HepG2 (cell line): ENCODE measurements at regions not wholly inside any gene's neighbourhood (a gene's known extent, or its start where the extent isn't known, plus 50 kb on each side); places are given as distances from the start of the nearest gene placed in this dataset.

Experiments used
- ATAC-seq: fragments of 200-7000 bp; cut with Tn5 transposase; 3 replicates; pipeline ENCODE4 v1.9.1; 2020; ENCODE audit warnings: mild to moderate bottlenecking, moderate library complexity
- BruUV-seq: library from RNA; stranded (reverse); fragments of 400-500 nt; replicated peaks from 2 replicates; lab custom pipeline; 2021; lab: Mats Ljungman, UMichigan
- CTCF ChIA-PET: fragments of 300-600 bp; formaldehyde crosslinking; extraction: SDS; loops from one replicate; lab custom pipeline; 2021; ENCODE audit warnings: low total read pairs, inconsistent platforms, low intra/inter-chr PET ratio; lab: Yijun Ruan, JAX
- POLR2A ChIA-PET: fragments of 350-600 bp; sonication (Branson Sonifier 250); formaldehyde crosslinking; loops from one replicate; lab custom pipeline; 2020; ENCODE audit warnings: antibody characterized with exemption, inconsistent platforms; lab: Yijun Ruan, JAX
- DNase-seq: peaks from one replicate; pipeline ENCODE4 v3.0.0-alpha.2; 2015; ENCODE audit warnings: low spot score
- FAIRE-seq: peaks from 3 replicates; lab custom pipeline; 2011; peaks lifted over from hg19 to GRCh38; lab: Jason Lieb, UNC
- H2AFZ ChIP-seq: one replicate; pipeline ENCODE4 v1.6.1; 2011; ENCODE audit warnings: low read length, inconsistent platforms
- H3K27ac ChIP-seq: fragments of 300-600 bp; 3 replicates; pipeline ENCODE4 v1.8.0; 2011; ENCODE audit warnings: mixed run types, mild to moderate bottlenecking, mixed read lengths, low read length, inconsistent platforms; ENCODE audit not compliant: insufficient read depth; ENCODE audit errors: extremely low read length
- H3K27me3 ChIP-seq, 2 experiments: fragments of 200-600 bp in 1 of 2; 2 replicates in 1 of 2; 3 replicates in 1 of 2; pipeline versions ENCODE4 v1.6.0 to v1.8.0; 2011; ENCODE audit warnings: low read length in 2 of 2, mild to moderate bottlenecking in 2 of 2, moderate library complexity in 2 of 2, inconsistent platforms in 1 of 2; ENCODE audit not compliant: insufficient read depth in 2 of 2, control insufficient read depth in 1 of 2
- H3K36me3 ChIP-seq, 2 experiments: fragments of 200-600 bp in 1 of 2; replicated peaks in 1 of 2; 2 replicates in 1 of 2; 3 replicates in 1 of 2; pipeline versions ENCODE4 v1.5.1 to v1.8.0; 2011; ENCODE audit warnings: low read length in 2 of 2, inconsistent platforms in 1 of 2; ENCODE audit not compliant: insufficient read depth in 2 of 2, control insufficient read depth in 1 of 2
- H3K4me1 ChIP-seq: 2 replicates; pipeline ENCODE4 v1.5.1; 2012; ENCODE audit warnings: low read length, inconsistent platforms; ENCODE audit not compliant: insufficient read depth
- H3K4me2 ChIP-seq: 2 replicates; pipeline ENCODE4 v1.6.0; 2011; ENCODE audit warnings: low read depth, low read length, inconsistent platforms
- H3K4me3 ChIP-seq, 3 experiments: fragments of 200-600 bp in 1 of 3; sonication (generic), shearing (Covaris generic) in 1 of 3; replicated peaks in 1 of 3; 2 replicates each; pipeline ENCODE4 v1.5.1; 2011 to 2016; ENCODE audit warnings: low read length in 3 of 3, inconsistent platforms in 2 of 3, low read depth in 2 of 3, mild to moderate bottlenecking in 2 of 3, control low read depth in 1 of 3, mixed read lengths in 1 of 3; ENCODE audit not compliant: insufficient read depth in 1 of 3
- H3K79me2 ChIP-seq: one replicate; pipeline ENCODE4 v1.6.1; 2011; ENCODE audit warnings: low read length, inconsistent platforms; ENCODE audit not compliant: insufficient read depth
- H3K9ac ChIP-seq: 2 replicates; pipeline ENCODE4 v1.6.0; 2011; ENCODE audit warnings: mild to moderate bottlenecking, low read depth, low read length, inconsistent platforms; ENCODE audit not compliant: insufficient read depth
- H3K9me3 ChIP-seq: 2 replicates; pipeline ENCODE4 v1.5.1; 2012; ENCODE audit warnings: mild to moderate bottlenecking, low read length
- H4K20me1 ChIP-seq: 2 replicates; pipeline ENCODE4 v1.6.0; 2011; ENCODE audit warnings: inconsistent platforms, mild to moderate bottlenecking, low read length, moderate library complexity; ENCODE audit not compliant: insufficient read depth
- CBX2 ChIP-seq, 2 experiments: fragments of 200-600 bp in 1 of 2; sonication (generic); formaldehyde crosslinking in 1 of 2; IDR thresholded peaks; 2 replicates each; pipeline versions ENCODE4 v1.7.0 to v1.8.1; 2018 to 2022; ENCODE audit warnings: low read depth in 2 of 2, low read length in 1 of 2, mild to moderate bottlenecking in 1 of 2, missing genetic modification reagents in 1 of 2
- CEBPB ChIP-seq: IDR thresholded peaks from 2 replicates; pipeline ENCODE4 v1.6.1; 2011; ENCODE audit warnings: low read depth, low read length, improper control_type of control experiment, borderline replicate concordance
- DZIP1 ChIP-seq: sonication (generic); formaldehyde crosslinking; IDR thresholded peaks from 2 replicates; pipeline ENCODE4 v1.5.0; 2020; ENCODE audit warnings: mild to moderate bottlenecking, missing genetic modification reagents
- FOSL2 ChIP-seq: sonication (generic); formaldehyde crosslinking; IDR thresholded peaks from 2 replicates; pipeline ENCODE4 v1.4.0; 2020; ENCODE audit warnings: missing genetic modification reagents
- PATZ1 ChIP-seq: sonication (generic); formaldehyde crosslinking; IDR thresholded peaks from 2 replicates; pipeline ENCODE4 v1.4.0; 2020; ENCODE audit warnings: missing genetic modification reagents
- RBFOX2 ChIP-seq: fragments of 200-400 bp; formaldehyde crosslinking; IDR thresholded peaks from 2 replicates; pipeline ENCODE4 v1.6.1; 2017; ENCODE audit warnings: low read depth, mild to moderate bottlenecking, low read length
- SKI ChIP-seq: fragments of 450-650 bp; IDR thresholded peaks from one replicate; pipeline ENCODE4 v1.6.1; 2018; ENCODE audit warnings: mild to moderate bottlenecking; ENCODE audit not compliant: partially characterized antibody
- WIZ ChIP-seq: sonication (generic); formaldehyde crosslinking; IDR thresholded peaks from 2 replicates; pipeline ENCODE4 v1.5.1; 2020; ENCODE audit warnings: mild to moderate bottlenecking, missing genetic modification reagents
- XBP1 ChIP-seq: sonication (generic); formaldehyde crosslinking; IDR thresholded peaks from 2 replicates; pipeline ENCODE4 v1.5.0; 2020; ENCODE audit warnings: missing genetic modification reagents
- ZNF501 ChIP-seq: sonication (generic); formaldehyde crosslinking; IDR thresholded peaks from 2 replicates; pipeline ENCODE4 v1.5.1; 2020; ENCODE audit warnings: mild to moderate bottlenecking, moderate library complexity, missing genetic modification reagents
- ZNF510 ChIP-seq: sonication (generic); formaldehyde crosslinking; IDR thresholded peaks from 2 replicates; pipeline ENCODE4 v1.4.0; 2020; ENCODE audit warnings: low read depth, mild to moderate bottlenecking, missing genetic modification reagents
- ZSCAN29 ChIP-seq: sonication (generic); formaldehyde crosslinking; conservative IDR thresholded peaks from 2 replicates; pipeline ENCODE4 v1.4.0; 2020; ENCODE audit warnings: mild to moderate bottlenecking, missing genetic modification reagents
- WGBS: methylation state at CpG from one replicate; pipeline ENCODE4 v1.1.6; 2017; ENCODE audit warnings: low lambda C conversion rate; 5-methylcytosine and 5-hydroxymethylcytosine counted together
- in situ Hi-C: cut with HindIII; loops from 2 replicates; pipeline ENCODE4 v1.10.0; 2017; ENCODE audit warnings: low pct_unique_long_range_greater_than_20kb; ENCODE audit not compliant: extremely low pct_ligation_motif_present
- intact Hi-C: fragments of 100-400 bp; cut with micrococcal nuclease; formaldehyde crosslinking; loops from one replicate; pipeline ENCODE4 v1.10.0; 2022; ENCODE audit not compliant: unreplicated experiment
- TF ChIP-seq, protein P1 (sequence below): sonication (generic); formaldehyde crosslinking; IDR thresholded peaks from 2 replicates; pipeline ENCODE4 v1.5.1; 2020; ENCODE audit warnings: mild to moderate bottlenecking, missing genetic modification reagents, moderate library complexity
- TF ChIP-seq, protein P2 (sequence below): sonication (generic); formaldehyde crosslinking; IDR thresholded peaks from 2 replicates; pipeline ENCODE4 v1.4.0; 2020; ENCODE audit warnings: missing genetic modification reagents

DNA sequence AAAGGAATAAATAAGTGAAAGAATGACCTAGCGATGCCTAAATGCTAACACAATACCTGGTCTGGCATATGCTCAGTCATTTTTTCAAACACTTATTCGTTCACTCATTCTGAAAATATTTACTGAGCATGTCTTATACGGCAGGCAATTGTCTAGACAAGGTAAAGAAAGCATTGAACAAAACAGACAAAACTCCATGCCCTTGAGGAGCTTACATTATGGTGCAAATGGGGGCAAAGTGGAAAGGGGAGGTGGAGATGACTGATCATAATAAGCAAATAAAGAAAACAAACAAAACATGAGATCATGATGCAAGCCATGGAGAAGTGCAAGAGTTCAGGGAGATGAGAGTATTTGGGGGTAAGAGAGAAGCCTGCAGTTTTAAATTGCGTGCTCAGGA lies 334.6 kb upstream of the PPARGC1A start:
- in situ Hi-C loops (no loop called here), intact Hi-C loops (no loop called here)
- Histone ChIP-seq H3K79me2 (no peaks in the 10 kb centered on the region), H3K4me3 (no peak overlapping the region), H3K4me2 (no peak overlapping the region), H3K9ac (no peak overlapping the region), H3K27ac (no peak overlapping the region), H3K4me1 (no peaks in the 10 kb centered on the region), H2AFZ (no peak overlapping the region), H4K20me1 (no peaks in the 10 kb centered on the region), H3K27me3 (no peaks in the 10 kb centered on the region), H3K36me3 (no peaks in the 10 kb centered on the region), H3K9me3 (no peaks in the 10 kb centered on the region)
- WGBS: 22% methylated on average over 4 of the region's 4 CpGs
- DNase-seq (peak; percentile 7), ATAC-seq (peak; percentile 46), FAIRE-seq (no peak)
- CTCF ChIA-PET: no interaction called here
- POLR2A ChIA-PET: no interaction called here
- BruUV-seq: no TSS peak
- TF ChIP-seq PATZ1 (CRISPR knock-in tag): no peak
- no peak for TF ChIP-seq RBFOX2
- peak; percentile 21; the same call in 1 of the 2 replicates for TF ChIP-seq CEBPB
- TF ChIP-seq SKI: peak; percentile 33
- no peak for TF ChIP-seq DZIP1 (CRISPR knock-in tag)
- no peak for TF ChIP-seq WIZ (CRISPR knock-in tag)
- TF ChIP-seq ZNF501: no peak
- TF ChIP-seq, protein P1, sequence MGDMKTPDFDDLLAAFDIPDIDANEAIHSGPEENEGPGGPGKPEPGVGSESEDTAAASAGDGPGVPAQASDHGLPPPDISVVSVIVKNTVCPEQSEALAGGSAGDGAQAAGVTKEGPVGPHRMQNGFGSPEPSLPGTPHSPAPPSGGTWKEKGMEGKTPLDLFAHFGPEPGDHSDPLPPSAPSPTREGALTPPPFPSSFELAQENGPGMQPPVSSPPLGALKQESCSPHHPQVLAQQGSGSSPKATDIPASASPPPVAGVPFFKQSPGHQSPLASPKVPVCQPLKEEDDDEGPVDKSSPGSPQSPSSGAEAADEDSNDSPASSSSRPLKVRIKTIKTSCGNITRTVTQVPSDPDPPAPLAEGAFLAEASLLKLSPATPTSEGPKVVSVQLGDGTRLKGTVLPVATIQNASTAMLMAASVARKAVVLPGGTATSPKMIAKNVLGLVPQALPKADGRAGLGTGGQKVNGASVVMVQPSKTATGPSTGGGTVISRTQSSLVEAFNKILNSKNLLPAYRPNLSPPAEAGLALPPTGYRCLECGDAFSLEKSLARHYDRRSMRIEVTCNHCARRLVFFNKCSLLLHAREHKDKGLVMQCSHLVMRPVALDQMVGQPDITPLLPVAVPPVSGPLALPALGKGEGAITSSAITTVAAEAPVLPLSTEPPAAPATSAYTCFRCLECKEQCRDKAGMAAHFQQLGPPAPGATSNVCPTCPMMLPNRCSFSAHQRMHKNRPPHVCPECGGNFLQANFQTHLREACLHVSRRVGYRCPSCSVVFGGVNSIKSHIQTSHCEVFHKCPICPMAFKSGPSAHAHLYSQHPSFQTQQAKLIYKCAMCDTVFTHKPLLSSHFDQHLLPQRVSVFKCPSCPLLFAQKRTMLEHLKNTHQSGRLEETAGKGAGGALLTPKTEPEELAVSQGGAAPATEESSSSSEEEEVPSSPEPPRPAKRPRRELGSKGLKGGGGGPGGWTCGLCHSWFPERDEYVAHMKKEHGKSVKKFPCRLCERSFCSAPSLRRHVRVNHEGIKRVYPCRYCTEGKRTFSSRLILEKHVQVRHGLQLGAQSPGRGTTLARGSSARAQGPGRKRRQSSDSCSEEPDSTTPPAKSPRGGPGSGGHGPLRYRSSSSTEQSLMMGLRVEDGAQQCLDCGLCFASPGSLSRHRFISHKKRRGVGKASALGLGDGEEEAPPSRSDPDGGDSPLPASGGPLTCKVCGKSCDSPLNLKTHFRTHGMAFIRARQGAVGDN (CRISPR knock-in tag): no peak
- TF ChIP-seq FOSL2 (CRISPR knock-in tag): 0 out of 2 replicates have a peak, but pooled peaks have one; percentile 16
- no peak for TF ChIP-seq ZSCAN29 (CRISPR knock-in tag)
- TF ChIP-seq ZNF510 (CRISPR knock-in tag): no peak
- no peak for TF ChIP-seq CBX2 (IDR thresholded peaks at IDR 0.05; ENCODE audit: low read depth, low read length)
- TF ChIP-seq CBX2 (CRISPR knock-in tag; IDR thresholded peaks at IDR 0.05; ENCODE audit: low read depth): no peak
- no peak for TF ChIP-seq XBP1
- TF ChIP-seq, protein P2, sequence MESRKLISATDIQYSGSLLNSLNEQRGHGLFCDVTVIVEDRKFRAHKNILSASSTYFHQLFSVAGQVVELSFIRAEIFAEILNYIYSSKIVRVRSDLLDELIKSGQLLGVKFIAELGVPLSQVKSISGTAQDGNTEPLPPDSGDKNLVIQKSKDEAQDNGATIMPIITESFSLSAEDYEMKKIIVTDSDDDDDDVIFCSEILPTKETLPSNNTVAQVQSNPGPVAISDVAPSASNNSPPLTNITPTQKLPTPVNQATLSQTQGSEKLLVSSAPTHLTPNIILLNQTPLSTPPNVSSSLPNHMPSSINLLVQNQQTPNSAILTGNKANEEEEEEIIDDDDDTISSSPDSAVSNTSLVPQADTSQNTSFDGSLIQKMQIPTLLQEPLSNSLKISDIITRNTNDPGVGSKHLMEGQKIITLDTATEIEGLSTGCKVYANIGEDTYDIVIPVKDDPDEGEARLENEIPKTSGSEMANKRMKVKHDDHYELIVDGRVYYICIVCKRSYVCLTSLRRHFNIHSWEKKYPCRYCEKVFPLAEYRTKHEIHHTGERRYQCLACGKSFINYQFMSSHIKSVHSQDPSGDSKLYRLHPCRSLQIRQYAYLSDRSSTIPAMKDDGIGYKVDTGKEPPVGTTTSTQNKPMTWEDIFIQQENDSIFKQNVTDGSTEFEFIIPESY (CRISPR knock-in tag): no peak
